AG09319 (cell line): ENCODE measurements at regions not wholly inside any gene's neighbourhood (a gene's known extent, or its start where the extent isn't known, plus 50 kb on each side); places are given as distances from the start of the nearest gene placed in this dataset.

Experiments
- DNase-seq: peaks from one replicate; pipeline ENCODE4 v3.0.0-alpha.2; 2010; ENCODE audit warnings: low read depth; ENCODE audit errors: extremely low read depth
- TF ChIP-seq, protein P1 (sequence below): IDR thresholded peaks from 2 replicates; pipeline ENCODE4 v1.5.1; 2011; ENCODE audit warnings: low read depth, mild to moderate bottlenecking, inconsistent platforms, low read length, moderate library complexity

DNA sequence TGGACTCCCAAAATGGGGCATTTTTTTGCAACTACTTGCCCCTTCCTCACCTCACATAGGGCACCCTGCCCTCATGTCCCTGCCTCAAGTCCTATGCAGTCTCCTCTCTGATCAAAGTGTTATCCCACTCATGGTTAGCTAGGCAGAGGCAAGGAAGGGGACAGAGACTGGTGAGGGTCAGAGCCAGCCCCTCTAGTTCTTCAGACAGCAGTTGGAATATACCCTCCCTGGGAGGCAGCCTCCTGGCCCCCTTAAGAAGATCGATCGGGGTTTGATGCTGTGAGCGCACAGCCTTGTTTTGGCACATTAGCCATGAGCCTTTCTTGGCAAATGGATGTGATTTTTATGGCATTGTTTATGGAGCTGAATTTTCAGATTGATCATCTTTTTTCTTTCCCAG lies 436.9 kb downstream of the BUD13 start:
- no peak for DNase-seq
- TF ChIP-seq, protein P1, sequence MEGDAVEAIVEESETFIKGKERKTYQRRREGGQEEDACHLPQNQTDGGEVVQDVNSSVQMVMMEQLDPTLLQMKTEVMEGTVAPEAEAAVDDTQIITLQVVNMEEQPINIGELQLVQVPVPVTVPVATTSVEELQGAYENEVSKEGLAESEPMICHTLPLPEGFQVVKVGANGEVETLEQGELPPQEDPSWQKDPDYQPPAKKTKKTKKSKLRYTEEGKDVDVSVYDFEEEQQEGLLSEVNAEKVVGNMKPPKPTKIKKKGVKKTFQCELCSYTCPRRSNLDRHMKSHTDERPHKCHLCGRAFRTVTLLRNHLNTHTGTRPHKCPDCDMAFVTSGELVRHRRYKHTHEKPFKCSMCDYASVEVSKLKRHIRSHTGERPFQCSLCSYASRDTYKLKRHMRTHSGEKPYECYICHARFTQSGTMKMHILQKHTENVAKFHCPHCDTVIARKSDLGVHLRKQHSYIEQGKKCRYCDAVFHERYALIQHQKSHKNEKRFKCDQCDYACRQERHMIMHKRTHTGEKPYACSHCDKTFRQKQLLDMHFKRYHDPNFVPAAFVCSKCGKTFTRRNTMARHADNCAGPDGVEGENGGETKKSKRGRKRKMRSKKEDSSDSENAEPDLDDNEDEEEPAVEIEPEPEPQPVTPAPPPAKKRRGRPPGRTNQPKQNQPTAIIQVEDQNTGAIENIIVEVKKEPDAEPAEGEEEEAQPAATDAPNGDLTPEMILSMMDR: no peak

DNA sequence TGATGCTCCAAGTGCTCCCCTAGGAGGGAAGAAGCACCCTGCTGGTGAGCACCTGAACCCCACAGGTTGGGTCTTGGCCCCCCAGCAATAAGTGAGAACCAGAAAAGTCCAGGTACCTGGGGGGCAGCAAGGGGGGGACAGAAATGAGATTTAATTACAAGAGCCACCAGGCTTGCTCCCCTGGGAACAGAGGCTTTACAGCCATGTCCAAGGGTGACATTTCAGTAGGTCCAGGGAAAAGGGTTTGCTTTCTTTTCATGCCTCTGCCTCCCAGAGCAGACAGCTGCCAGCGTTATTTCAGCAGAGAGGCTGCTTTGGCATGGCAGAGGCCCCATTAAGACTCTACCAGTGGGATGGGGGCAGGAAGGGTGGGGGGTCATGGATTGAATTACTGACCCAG lies 437.7 kb downstream of the BUD13 start:
- TF ChIP-seq, protein P1: no peak
- DNase-seq: no peak

DNA sequence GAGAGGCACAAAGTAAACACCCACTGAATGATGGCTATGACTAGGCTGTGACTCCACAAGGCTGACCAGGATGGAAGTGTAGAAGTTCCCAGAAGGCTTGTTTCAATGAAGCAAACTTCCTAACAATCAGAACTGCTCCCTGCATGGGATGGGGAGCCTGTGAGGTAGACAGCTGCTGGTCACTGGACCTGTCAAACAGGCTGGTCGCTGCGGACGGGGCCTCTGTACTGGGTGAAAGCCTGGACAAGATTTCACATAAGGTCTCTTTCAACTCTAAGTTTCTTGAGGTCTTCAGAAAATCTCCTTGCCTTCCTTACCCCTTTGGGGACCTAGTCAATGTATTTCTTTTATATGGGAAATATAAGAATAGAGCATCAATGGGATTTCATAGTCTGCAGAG lies 438.2 kb downstream of the BUD13 start:
- DNase-seq: no peak
- TF ChIP-seq, protein P1: no peak

DNA sequence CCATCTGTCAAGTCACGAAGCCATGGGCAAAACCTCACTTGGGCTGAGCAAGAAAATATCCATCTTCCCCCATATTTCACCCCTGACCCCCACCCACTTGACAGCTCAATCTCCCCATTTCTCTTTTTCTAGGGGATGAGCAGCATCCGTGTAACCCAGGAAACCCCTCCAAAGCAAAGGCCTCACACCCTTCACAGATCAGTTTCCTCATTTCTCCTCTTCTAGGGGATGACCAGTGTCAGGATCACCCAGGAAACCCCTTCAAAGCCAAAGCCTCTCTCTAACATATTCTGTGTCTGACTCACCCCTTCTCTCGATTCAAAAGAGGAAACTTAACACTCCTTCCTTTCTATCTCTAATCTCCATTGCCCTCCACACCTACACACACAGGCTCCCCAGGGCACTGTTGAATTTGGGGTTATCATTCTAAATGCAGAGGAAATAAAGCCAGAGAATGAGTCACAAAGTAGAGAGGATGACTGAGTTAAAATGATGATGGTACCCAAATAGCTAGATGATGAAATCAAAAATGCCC lies 439.7 kb downstream of the BUD13 start:
- TF ChIP-seq, protein P1: no peak
- DNase-seq: no peak

DNA sequence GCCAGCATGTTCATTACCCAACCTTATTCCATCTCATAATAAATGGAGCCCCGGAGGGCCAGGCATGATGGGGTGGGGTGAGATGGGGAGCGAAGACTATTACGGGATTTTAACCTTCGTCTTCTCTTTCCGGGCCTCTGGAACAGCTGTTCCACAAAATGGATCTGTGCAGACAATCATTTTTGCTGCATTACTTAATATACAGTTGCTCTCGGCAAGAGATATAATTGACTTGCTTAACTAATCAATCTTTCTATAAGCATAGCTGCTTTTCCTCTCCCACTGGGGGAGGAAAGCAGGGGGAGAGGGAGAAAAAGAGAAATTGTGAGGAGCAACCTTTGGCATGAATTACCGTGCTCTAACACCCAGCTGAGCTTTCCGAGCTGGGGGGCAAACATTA lies 440.4 kb downstream of the BUD13 start:
- TF ChIP-seq, protein P1: no peak
- DNase-seq: no peak

DNA sequence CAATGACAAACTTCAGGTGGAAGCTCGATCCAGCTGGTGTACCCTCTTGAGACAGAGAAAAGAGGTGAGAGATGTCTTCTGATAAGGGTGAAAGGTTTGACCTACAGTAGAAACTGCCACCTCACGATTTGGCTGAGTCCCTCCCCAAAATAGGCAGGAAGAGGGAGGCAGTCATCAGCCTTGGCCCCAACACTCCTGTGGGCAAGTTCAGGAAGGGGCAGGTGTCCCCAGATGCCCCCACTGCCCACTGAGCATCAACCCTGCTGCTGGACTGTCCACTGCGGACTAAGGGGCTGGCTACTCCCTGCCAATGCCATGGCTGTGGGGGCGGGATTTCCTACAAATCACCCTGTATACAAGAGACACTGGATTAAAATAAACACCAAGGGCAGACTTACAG lies 441.4 kb downstream of the BUD13 start:
- TF ChIP-seq, protein P1: no peak

DNA sequence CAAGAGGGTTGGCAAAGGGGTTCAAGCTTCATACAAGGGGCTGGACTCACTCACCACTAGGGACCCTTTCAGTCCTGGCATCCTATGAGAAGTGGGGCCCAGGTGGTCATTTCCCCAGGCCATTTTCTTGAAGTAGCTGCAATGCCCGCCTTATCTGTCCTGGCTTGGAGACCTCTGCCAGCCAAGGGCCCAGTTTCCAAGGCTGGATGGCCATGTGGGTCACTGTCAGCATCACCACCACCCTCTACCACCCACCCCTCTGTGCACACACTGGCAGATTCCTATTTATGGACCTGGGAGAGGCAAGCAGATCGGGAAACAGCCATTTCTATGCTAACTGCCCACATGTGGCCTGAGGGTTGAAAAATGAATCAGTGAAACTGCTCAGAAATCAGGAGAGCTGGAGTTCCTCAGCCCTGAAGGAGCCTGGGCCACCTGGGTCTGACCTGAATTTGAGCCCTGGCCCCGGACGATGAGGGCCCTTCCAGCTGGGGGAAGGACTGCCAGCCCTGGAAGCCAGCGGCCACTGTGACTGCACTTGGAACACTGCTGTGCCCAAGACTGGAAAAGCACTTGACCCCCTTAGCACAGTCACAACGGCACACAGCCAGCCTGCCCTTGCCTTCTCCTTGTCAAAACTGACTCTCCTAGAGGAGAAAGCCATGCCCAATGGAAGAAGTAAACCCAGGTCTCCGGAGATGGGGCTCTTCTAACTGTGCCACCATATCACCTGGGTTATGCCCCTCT lies 442.2 kb downstream of the BUD13 start:
- TF ChIP-seq, protein P1: no peak
- DNase-seq: no peak

More for the DNA sequence above, 441.4 kb downstream of the BUD13 start:
- DNase-seq: no peak
